22Rv1 (cell line): ENCODE measurements at regions not wholly inside any gene's neighbourhood (a gene's known extent, or its start where the extent isn't known, plus 50 kb on each side); places are given as distances from the start of the nearest gene placed in this dataset.

ENCODE experiments used
- ZFX ChIP-seq: fragments of 450-650 bp; IDR thresholded peaks from 2 replicates; pipeline ENCODE4 v1.6.1; 2017; ENCODE audit warnings: antibody characterized with exemption, borderline replicate concordance
- TF ChIP-seq, protein P1 (sequence below): fragments of 450-650 bp; IDR thresholded peaks from 2 replicates; pipeline ENCODE4 v1.5.1; 2017; ENCODE audit warnings: mild to moderate bottlenecking

DNA sequence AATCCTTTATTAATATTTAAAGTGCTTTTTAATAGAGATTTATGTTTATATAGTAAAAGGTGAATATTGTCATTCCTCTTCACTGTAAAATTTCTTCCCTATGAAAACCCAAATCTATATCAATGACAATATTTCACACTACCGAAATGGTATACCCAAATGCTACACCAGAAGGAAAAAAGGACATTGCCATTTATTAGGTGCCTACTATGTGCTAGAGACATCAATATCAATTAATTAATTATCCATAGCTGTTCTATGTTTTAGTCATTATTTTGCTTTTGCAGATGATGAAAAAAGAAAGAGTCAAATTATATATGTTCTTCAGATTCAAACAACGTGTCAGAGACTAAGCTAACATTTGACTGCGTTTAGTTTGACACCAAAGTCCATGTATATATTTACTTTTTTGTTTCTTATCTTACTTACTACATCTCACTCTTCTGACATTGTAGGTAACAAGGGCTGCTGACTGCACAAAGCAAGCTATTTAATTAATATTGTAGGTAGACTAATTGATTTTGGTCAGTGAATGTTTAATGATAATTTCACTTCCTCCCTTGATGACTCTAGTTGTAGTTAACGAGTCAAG lies 614.0 kb upstream of the FOXG1 start:
- TF ChIP-seq, protein P1, sequence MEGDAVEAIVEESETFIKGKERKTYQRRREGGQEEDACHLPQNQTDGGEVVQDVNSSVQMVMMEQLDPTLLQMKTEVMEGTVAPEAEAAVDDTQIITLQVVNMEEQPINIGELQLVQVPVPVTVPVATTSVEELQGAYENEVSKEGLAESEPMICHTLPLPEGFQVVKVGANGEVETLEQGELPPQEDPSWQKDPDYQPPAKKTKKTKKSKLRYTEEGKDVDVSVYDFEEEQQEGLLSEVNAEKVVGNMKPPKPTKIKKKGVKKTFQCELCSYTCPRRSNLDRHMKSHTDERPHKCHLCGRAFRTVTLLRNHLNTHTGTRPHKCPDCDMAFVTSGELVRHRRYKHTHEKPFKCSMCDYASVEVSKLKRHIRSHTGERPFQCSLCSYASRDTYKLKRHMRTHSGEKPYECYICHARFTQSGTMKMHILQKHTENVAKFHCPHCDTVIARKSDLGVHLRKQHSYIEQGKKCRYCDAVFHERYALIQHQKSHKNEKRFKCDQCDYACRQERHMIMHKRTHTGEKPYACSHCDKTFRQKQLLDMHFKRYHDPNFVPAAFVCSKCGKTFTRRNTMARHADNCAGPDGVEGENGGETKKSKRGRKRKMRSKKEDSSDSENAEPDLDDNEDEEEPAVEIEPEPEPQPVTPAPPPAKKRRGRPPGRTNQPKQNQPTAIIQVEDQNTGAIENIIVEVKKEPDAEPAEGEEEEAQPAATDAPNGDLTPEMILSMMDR: no peak
- TF ChIP-seq ZFX: no peak
